ENCODE measurements at regions not wholly inside any gene's neighbourhood (a gene's known extent, or its start where the extent isn't known, plus 50 kb on each side); places are given as distances from the start of the nearest gene placed in this dataset.

DNA sequence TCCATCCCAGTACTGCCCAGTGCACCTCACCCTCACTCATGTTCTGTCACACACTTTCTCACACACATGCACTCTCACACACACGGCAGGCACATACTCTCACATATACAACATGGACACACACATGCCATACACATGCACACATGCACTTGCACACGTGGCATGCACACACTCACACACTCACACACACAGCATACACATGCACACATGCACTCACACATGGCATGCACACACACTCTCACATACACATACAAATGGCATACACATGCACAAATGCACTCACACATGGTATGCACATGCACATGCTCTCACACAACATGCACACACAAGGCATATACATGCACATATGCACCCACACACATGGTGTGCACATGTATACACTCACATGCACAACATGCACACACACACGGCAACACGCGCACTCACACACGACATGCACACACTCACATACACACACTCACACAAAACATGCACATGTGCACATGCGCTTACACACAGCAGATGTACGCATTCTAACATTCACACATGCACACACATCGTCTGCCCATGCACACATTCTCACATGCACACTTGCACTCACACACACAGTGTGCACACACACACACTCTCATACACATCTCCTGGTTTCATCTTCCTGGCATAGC lies 131.7 kb upstream of the THBS2 start:
- no peaks in the 10 kb centered on the region for H3K4me1 ChIP-seq (ENCODE audit: insufficient read depth, low read length)
- H3K9ac ChIP-seq (ENCODE audit: low read depth, low read length): no peak overlapping the region
- H2AFZ ChIP-seq (ENCODE audit: low read depth, low read length): no peak overlapping the region
- H4K20me1 ChIP-seq (ENCODE audit: insufficient read depth, low read length): no peaks in the 10 kb centered on the region
- no peak for ATAC-seq (ENCODE audit: insufficient read depth, low read depth)
- H3K4me2 ChIP-seq (ENCODE audit: insufficient read depth, low read length): no peak overlapping the region
- no peak for TF ChIP-seq EZH2 (IDR thresholded peaks at IDR 0.05; ENCODE audit: borderline replicate concordance, low read depth, low read length, severe bottlenecking)
- TF ChIP-seq, protein P1, sequence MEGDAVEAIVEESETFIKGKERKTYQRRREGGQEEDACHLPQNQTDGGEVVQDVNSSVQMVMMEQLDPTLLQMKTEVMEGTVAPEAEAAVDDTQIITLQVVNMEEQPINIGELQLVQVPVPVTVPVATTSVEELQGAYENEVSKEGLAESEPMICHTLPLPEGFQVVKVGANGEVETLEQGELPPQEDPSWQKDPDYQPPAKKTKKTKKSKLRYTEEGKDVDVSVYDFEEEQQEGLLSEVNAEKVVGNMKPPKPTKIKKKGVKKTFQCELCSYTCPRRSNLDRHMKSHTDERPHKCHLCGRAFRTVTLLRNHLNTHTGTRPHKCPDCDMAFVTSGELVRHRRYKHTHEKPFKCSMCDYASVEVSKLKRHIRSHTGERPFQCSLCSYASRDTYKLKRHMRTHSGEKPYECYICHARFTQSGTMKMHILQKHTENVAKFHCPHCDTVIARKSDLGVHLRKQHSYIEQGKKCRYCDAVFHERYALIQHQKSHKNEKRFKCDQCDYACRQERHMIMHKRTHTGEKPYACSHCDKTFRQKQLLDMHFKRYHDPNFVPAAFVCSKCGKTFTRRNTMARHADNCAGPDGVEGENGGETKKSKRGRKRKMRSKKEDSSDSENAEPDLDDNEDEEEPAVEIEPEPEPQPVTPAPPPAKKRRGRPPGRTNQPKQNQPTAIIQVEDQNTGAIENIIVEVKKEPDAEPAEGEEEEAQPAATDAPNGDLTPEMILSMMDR (IDR thresholded peaks at IDR 0.05; ENCODE audit: borderline replicate concordance, extremely low read depth, low read length, poor library complexity, severe bottlenecking): no peak
- DNase-seq: no peak
- H3K4me3 ChIP-seq (ENCODE audit: low read depth in 1 of 2, low read length in 2 of 2): no peak overlapping the region
- no peaks in the 10 kb centered on the region for H3K79me2 ChIP-seq (ENCODE audit: insufficient read depth, low read length)
- no peaks in the 10 kb centered on the region for H3K27me3 ChIP-seq (ENCODE audit: insufficient read depth, low read length, poor library complexity)
- peaks cover 4% of the 10 kb centered on the region for H3K9me3 ChIP-seq (ENCODE audit: insufficient read depth, low read length, severe bottlenecking)
- H3K36me3 ChIP-seq (ENCODE audit: insufficient read depth, low read length): no peaks in the 10 kb centered on the region
- H3K27ac ChIP-seq (ENCODE audit: low read length): no peak overlapping the region

- no peak overlapping the region for H2AFZ ChIP-seq (ENCODE audit: low read depth, low read length)
- no peaks in the 10 kb centered on the region for H3K79me2 ChIP-seq (ENCODE audit: insufficient read depth, low read length)
- no peaks in the 10 kb centered on the region for H4K20me1 ChIP-seq (ENCODE audit: insufficient read depth, low read length)
- H3K4me3 ChIP-seq (ENCODE audit: low read depth in 1 of 2, low read length in 2 of 2): no peak overlapping the region
- TF ChIP-seq, protein P1 (IDR thresholded peaks at IDR 0.05; ENCODE audit: borderline replicate concordance, extremely low read depth, low read length, poor library complexity, severe bottlenecking): no peak
- TF ChIP-seq EZH2 (IDR thresholded peaks at IDR 0.05; ENCODE audit: borderline replicate concordance, low read depth, low read length, severe bottlenecking): no peak
- no peaks in the 10 kb centered on the region for H3K4me1 ChIP-seq (ENCODE audit: insufficient read depth, low read length)
- ATAC-seq (ENCODE audit: insufficient read depth, low read depth) (no peak), DNase-seq (no peak)
- no peak overlapping the region for H3K27ac ChIP-seq (ENCODE audit: low read length)
- H3K9ac ChIP-seq (ENCODE audit: low read depth, low read length): no peak overlapping the region
- H3K36me3 ChIP-seq (ENCODE audit: insufficient read depth, low read length): no peaks in the 10 kb centered on the region
- H3K27me3 ChIP-seq (ENCODE audit: insufficient read depth, low read length, poor library complexity): no peaks in the 10 kb centered on the region
- peaks cover 2% of the 10 kb centered on the region for H3K9me3 ChIP-seq (ENCODE audit: insufficient read depth, low read length, severe bottlenecking)
- H3K4me2 ChIP-seq (ENCODE audit: insufficient read depth, low read length): no peak overlapping the region
Observed at GRCh38 chr6:169384291-169384690, 130.6 kb upstream of the THBS2 start.

DNA sequence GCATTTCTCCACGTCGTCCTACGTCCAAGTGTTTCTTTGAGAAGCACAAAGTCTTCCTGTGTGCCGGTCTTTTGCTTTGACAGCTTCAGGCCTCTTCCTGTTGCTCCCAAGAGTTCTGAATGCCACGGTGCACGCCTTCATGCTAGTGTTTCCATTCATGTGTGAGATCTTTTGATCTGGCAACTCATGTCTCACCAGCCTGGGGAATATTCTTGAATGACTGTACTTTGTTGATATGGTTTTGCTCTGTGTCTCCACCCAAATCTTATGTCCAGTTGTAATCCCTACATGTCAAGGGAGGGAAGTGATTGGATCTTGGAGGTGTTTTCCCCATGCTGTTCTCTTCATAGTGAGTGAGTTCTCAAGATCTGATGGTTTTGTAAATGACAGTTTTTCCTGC lies 129.6 kb upstream of the THBS2 start:
- no peak overlapping the region for H3K4me2 ChIP-seq (ENCODE audit: insufficient read depth, low read length)
- DNase-seq: no peak

More for the DNA sequence above, 129.6 kb upstream of the THBS2 start:
- no peaks in the 10 kb centered on the region for H4K20me1 ChIP-seq (ENCODE audit: insufficient read depth, low read length)
- no peaks in the 10 kb centered on the region for H3K36me3 ChIP-seq (ENCODE audit: insufficient read depth, low read length)
- no peaks in the 10 kb centered on the region for H3K4me1 ChIP-seq (ENCODE audit: insufficient read depth, low read length)
- H3K4me3 ChIP-seq (ENCODE audit: low read depth in 1 of 2, low read length in 2 of 2): no peak overlapping the region
- no peak overlapping the region for H2AFZ ChIP-seq (ENCODE audit: low read depth, low read length)
- no peaks in the 10 kb centered on the region for H3K79me2 ChIP-seq (ENCODE audit: insufficient read depth, low read length)
- H3K27ac ChIP-seq (ENCODE audit: low read length): no peak overlapping the region
- no peak for TF ChIP-seq EZH2 (IDR thresholded peaks at IDR 0.05; ENCODE audit: borderline replicate concordance, low read depth, low read length, severe bottlenecking)
- TF ChIP-seq, protein P1 (IDR thresholded peaks at IDR 0.05; ENCODE audit: borderline replicate concordance, extremely low read depth, low read length, poor library complexity, severe bottlenecking): no peak
- peaks cover 2% of the 10 kb centered on the region for H3K9me3 ChIP-seq (ENCODE audit: insufficient read depth, low read length, severe bottlenecking)
- ATAC-seq (ENCODE audit: insufficient read depth, low read depth): no peak
- no peaks in the 10 kb centered on the region for H3K27me3 ChIP-seq (ENCODE audit: insufficient read depth, low read length, poor library complexity)
- no peak overlapping the region for H3K9ac ChIP-seq (ENCODE audit: low read depth, low read length)
